GM12878 (cell line): ENCODE measurements at regions not wholly inside any gene's neighbourhood (a gene's known extent, or its start where the extent isn't known, plus 50 kb on each side); places are given as distances from the start of the nearest gene placed in this dataset.

Experiments used
- ATAC-seq: fragments of 200-7000 bp; cut with Tn5 transposase; 3 replicates; pipeline ENCODE4 v1.9.1; 2020; ENCODE audit warnings: mild to moderate bottlenecking, moderate library complexity
- BruUV-seq: library from RNA; stranded (reverse); fragments of 400-500 nt; replicated peaks from 2 replicates; lab custom pipeline; 2021; lab: Mats Ljungman, UMichigan
- CTCF ChIA-PET: fragments of 300-600 bp; sonication (Branson Sonifier 250); formaldehyde crosslinking; extraction: SDS; loops from one replicate; lab custom pipeline; 2021; ENCODE audit warnings: inconsistent platforms; lab: Yijun Ruan, JAX
- POLR2A ChIA-PET: fragments of 350-600 bp; formaldehyde crosslinking; extraction: SDS; loops from one replicate; lab custom pipeline; 2021; ENCODE audit warnings: inconsistent platforms; lab: Charles Lee
- RAD21 ChIA-PET: fragments of 300-600 bp; sonication (Branson Sonifier 250); formaldehyde crosslinking; loops from one replicate; lab custom pipeline; 2023; ENCODE audit warnings: antibody characterized with exemption; ENCODE audit not compliant: unreplicated experiment; lab: Charles Lee
- SMC1A ChIA-PET: fragments of 300-600 bp; sonication (Branson Sonifier 250); formaldehyde crosslinking; loops from one replicate; lab custom pipeline; 2023; ENCODE audit not compliant: unreplicated experiment, uncharacterized antibody; lab: Charles Lee
- DNase-seq: peaks from one replicate; pipeline ENCODE4 v3.0.0-alpha.2; 2011; ENCODE audit warnings: low read depth, low spot score
- FAIRE-seq: peaks from 3 replicates; lab custom pipeline; 2011; peaks lifted over from hg19 to GRCh38; lab: Jason Lieb, UNC
- H2AFZ ChIP-seq: 2 replicates; pipeline ENCODE4 v1.6.0; 2011; ENCODE audit warnings: low read depth, low read length, control low read depth; ENCODE audit not compliant: control insufficient read depth
- H3K27ac ChIP-seq: 2 replicates; pipeline ENCODE4 v1.5.1; 2011; ENCODE audit warnings: control low read depth; ENCODE audit not compliant: control insufficient read depth, insufficient read depth
- H3K27me3 ChIP-seq, 2 experiments: replicated peaks in 1 of 2; 2 replicates each; pipeline versions ENCODE4 v1.6.0 to v1.6.1; 2011; ENCODE audit warnings: low read length in 1 of 2; ENCODE audit not compliant: control insufficient read depth in 2 of 2, insufficient read depth in 2 of 2
- H3K36me3 ChIP-seq, 2 experiments: 2 replicates each; pipeline ENCODE4 v1.5.1; 2011; ENCODE audit warnings: low read length in 1 of 2; ENCODE audit not compliant: control insufficient read depth in 2 of 2, insufficient read depth in 2 of 2
- H3K4me1 ChIP-seq: 2 replicates; pipeline ENCODE4 v1.6.1; 2011; ENCODE audit warnings: mild to moderate bottlenecking, low read length, moderate library complexity, mixed read lengths; ENCODE audit not compliant: control insufficient read depth, insufficient read depth
- H3K4me2 ChIP-seq: 2 replicates; pipeline ENCODE4 v1.6.0; 2011; ENCODE audit warnings: control low read depth; ENCODE audit not compliant: control insufficient read depth, insufficient read depth
- H3K4me3 ChIP-seq: fragments of 200-600 bp; sonication (generic); 2 replicates; pipeline ENCODE4 v1.5.1; 2016
- H3K79me2 ChIP-seq: 2 replicates; pipeline ENCODE4 v1.6.0; 2011; ENCODE audit warnings: low read length; ENCODE audit not compliant: control insufficient read depth, insufficient read depth
- H3K9ac ChIP-seq: 2 replicates; pipeline ENCODE4 v1.8.0; 2011; ENCODE audit warnings: low read length, control low read depth, mixed read lengths; ENCODE audit not compliant: control insufficient read depth, insufficient read depth
- H3K9me3 ChIP-seq: replicated peaks from 3 replicates; pipeline ENCODE4 v1.5.1; 2011; ENCODE audit warnings: mild to moderate bottlenecking, low read length; ENCODE audit not compliant: control insufficient read depth, insufficient read depth
- H4K20me1 ChIP-seq: 2 replicates; pipeline ENCODE4 v1.6.0; 2011; ENCODE audit not compliant: control insufficient read depth, insufficient read depth
- EED ChIP-seq: sonication (generic); IDR thresholded peaks from 2 replicates; pipeline ENCODE4 v1.6.1; 2016; ENCODE audit warnings: antibody characterized with exemption, low read depth
- HCFC1 ChIP-seq: fragments of 150-350 bp; IDR thresholded peaks from 2 replicates; pipeline ENCODE4 v1.6.1; 2014; ENCODE audit warnings: low read length
- MEF2B ChIP-seq: fragments of 450-650 bp; IDR thresholded peaks from 2 replicates; pipeline ENCODE4 v1.6.1; 2018; ENCODE audit warnings: mild to moderate bottlenecking, moderate library complexity; ENCODE audit not compliant: partially characterized antibody, poor library complexity, severe bottlenecking
- ZNF384 ChIP-seq: IDR thresholded peaks from 2 replicates; pipeline ENCODE4 v1.6.1; 2012; ENCODE audit warnings: low read depth, mild to moderate bottlenecking, low read length, improper control_type of control experiment, borderline replicate concordance
- ZNF622 ChIP-seq: fragments of 450-650 bp; IDR thresholded peaks from 2 replicates; pipeline ENCODE4 v1.6.1; 2017; ENCODE audit warnings: mild to moderate bottlenecking, inconsistent platforms
- WGBS: methylation state at CpG from one replicate; pipeline ENCODE4 v1.1.6; 2016; ENCODE audit warnings: low lambda C conversion rate; ENCODE audit not compliant: insufficient replicate concordance, insufficient coverage; ENCODE audit errors: missing lambda C conversion rate; 5-methylcytosine and 5-hydroxymethylcytosine counted together
- in situ Hi-C: fragments of 300-500 bp; cut with MboI; formaldehyde crosslinking; loops from 9 replicates; pipeline ENCODE4 v1.14.3; 2018; ENCODE audit warnings: mixed read lengths
- intact Hi-C: fragments of 100-400 bp; cut with micrococcal nuclease; formaldehyde crosslinking; loops from one replicate; pipeline ENCODE4 v1.14.2; 2022; ENCODE audit not compliant: unreplicated experiment

DNA sequence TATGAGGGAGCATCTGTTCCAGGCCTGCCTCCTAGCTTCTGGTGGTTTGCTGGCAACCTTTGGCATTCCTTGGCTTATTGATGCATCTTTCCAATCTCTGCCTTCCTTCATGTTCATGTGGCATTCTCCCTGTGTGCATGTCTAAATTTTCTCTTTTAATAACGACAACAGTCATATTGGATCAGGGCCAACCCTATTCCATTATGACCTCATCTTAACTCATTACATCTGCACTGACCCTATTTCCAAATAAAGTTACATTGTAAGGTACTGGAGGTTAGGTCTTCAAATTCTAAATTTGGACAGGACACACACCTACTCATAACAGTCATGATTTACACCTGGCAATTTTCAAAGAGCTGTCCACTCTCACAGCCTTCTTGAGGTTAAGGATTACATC is 117.2 kb upstream of the FGGY start:
- WGBS = 33% methylated on average over 1 of the region's 1 CpG
- ChIA-PET SMC1A (interaction anchor here (1.0 to 1.5 kb wide), 2 partner anchors 12 to 20 kb away, joined by 3 to 6 read pairs; no protein-coding TSS in a partner anchor), CTCF (no interaction called here), POLR2A (no interaction called here), RAD21 (interaction anchor here (0.6 kb wide), 1 partner anchor 519 kb away, joined by 3 read pairs; no protein-coding TSS in a partner anchor)
- Histone ChIP-seq H3K27me3 (no peaks in the 10 kb centered on the region), H3K4me1 (no peaks in the 10 kb centered on the region), H3K36me3 (no peaks in the 10 kb centered on the region), H3K79me2 (no peaks in the 10 kb centered on the region), H3K9me3 (no peaks in the 10 kb centered on the region), H3K9ac (no peak overlapping the region), H3K27ac (no peak overlapping the region), H3K4me3 (no peak overlapping the region), H2AFZ (no peak overlapping the region), H3K4me2 (no peak overlapping the region), H4K20me1 (no peaks in the 10 kb centered on the region)
- DNase-seq (no peak), FAIRE-seq (no peak), ATAC-seq (no peak)
- in situ Hi-C loops = no loop called here
- TF ChIP-seq HCFC1 = no peak
- TF ChIP-seq ZNF622 = no peak
- TF ChIP-seq ZNF384 = no peak
- BruUV-seq = no TSS peak
- intact Hi-C loops = no loop called here

GRCh38 chr1:59180735-59181134 is 116.2 kb upstream of the FGGY start:
- DNase-seq = no peak
- Histone ChIP-seq H3K27me3 (no peaks in the 10 kb centered on the region), H3K27ac (no peak overlapping the region), H3K4me3 (no peak overlapping the region), H3K79me2 (no peaks in the 10 kb centered on the region), H4K20me1 (no peaks in the 10 kb centered on the region), H3K36me3 (no peaks in the 10 kb centered on the region), H3K9ac (no peak overlapping the region), H3K4me2 (no peak overlapping the region), H2AFZ (no peak overlapping the region), H3K4me1 (no peaks in the 10 kb centered on the region), H3K9me3 (no peaks in the 10 kb centered on the region)
- ChIA-PET CTCF (interaction anchor here (1.1 kb wide), 1 partner anchor 16 kb away, joined by 3 read pairs; no protein-coding TSS in a partner anchor), RAD21 (interaction anchor here (0.9 kb wide), 1 partner anchor 86 kb away, joined by 3 read pairs; no protein-coding TSS in a partner anchor), SMC1A (interaction anchor here (1.1 kb wide), 1 partner anchor 9 kb away, joined by 4 read pairs; no protein-coding TSS in a partner anchor), POLR2A (no interaction called here)
- in situ Hi-C loops = no loop called here
- 55% methylated on average over 2 of the region's 2 CpGs for WGBS
- intact Hi-C loops = no loop called here
- TF ChIP-seq MEF2B (no peak), EED (no peak)
- no peak for ATAC-seq
- no peak for FAIRE-seq
- BruUV-seq = no TSS peak
